ENCODE measurements at regions not wholly inside any gene's neighbourhood (a gene's known extent, or its start where the extent isn't known, plus 50 kb on each side); places are given as distances from the start of the nearest gene placed in this dataset.

- TF ChIP-seq GATA3 (IDR thresholded peaks at IDR 0.05; ENCODE audit: low read depth, low read length), result no peak
Observed at GRCh38 chr13:109576331-109576813, 210.0 kb downstream of the IRS2 start.

GRCh38 chr13:109575821-109576220, 210.6 kb downstream of the IRS2 start:
- TF ChIP-seq GATA3 (IDR thresholded peaks at IDR 0.05; ENCODE audit: low read depth, low read length) (no peak), GATA2 (IDR thresholded peaks at IDR 0.05; ENCODE audit: low read depth, low read length) (no peak)

GRCh38 chr13:109572389-109572788, 214.0 kb downstream of the IRS2 start:
- no peak for TF ChIP-seq GATA2 (IDR thresholded peaks at IDR 0.05; ENCODE audit: low read depth, low read length)
- no peak for TF ChIP-seq GATA3 (IDR thresholded peaks at IDR 0.05; ENCODE audit: low read depth, low read length)

DNA sequence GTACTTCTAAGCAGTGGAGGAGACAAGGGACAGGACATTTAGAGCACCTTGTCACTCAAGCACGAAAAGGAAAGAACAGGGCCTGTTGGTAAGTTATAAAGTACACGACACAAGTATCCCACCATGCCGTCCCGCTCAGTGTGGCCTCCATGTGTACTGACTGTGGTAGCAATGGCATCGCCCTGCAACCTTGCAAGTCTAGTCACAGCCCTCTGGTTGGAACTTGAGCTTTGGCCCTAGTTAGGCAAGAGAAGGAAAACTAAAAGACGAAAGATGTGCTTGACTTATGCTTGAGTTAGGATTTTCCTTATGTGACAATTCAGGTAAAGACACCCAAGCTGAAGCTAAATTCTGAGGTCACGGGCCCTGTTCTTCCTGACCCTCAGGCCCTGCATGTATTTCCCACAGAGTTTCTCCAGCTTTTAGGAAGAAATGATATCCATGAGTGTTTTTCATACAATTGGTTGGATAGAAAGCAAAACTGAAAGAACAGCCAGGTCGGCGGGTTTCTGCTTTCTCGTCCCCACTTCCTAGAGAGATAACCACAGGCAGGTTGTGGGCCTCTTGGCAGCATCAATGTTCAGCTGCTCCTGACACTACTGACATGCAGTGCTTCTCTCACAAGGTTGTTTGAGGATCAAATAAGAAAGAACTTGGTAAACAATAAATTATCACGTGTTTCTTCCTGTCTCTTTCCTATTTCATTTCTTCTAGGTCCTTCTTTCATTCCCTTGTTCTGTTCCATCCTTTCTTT, 216.2 kb downstream of the IRS2 start:
- TF ChIP-seq GATA2 (IDR thresholded peaks at IDR 0.05; ENCODE audit: low read depth, low read length) (no peak), GATA3 (IDR thresholded peaks at IDR 0.05; ENCODE audit: low read depth, low read length) (no peak)

DNA sequence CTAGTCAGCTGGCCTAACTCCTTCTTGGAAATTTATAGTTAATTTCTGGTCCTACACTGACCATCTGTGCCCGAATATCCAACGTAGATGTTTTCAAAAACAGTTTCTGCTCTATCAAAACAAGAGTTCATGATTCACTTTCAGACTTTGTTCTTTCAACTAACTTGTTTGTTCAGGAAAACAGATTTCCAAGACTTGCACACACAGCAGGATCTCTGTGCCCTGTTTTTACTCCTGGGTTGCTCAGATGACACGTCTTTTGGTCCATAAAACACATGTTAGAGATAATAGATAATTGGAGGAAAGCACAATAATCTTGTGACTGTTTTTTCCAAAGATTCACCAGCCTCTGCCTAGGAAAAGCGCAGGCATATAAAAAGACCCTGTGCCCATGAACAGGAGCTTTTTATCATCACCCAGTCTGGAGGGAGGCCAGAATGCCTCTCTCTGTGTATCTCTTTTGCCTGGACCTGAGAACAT, 218.0 kb downstream of the IRS2 start:
- TF ChIP-seq GATA2 (IDR thresholded peaks at IDR 0.05; ENCODE audit: low read depth, low read length) (no peak), GATA3 (IDR thresholded peaks at IDR 0.05; ENCODE audit: low read depth, low read length) (no peak)

DNA sequence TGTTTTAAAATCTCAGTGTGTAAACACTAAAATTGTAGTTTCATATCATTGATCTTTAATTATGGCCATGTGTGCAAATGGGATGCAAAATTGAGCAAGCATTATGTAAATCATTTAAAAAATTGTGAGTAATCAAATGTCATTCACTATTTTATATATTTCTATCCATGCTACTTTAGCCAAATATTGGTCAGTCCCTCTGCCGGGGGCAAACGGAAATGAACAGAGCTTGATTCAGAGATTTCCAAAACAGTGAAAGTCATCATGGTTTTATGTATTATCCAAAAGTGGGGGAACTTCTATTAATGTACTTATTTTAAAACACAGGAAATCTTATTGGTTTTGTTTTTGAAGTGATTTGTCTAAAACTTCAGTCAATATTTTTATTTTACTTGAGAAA, 219.1 kb downstream of the IRS2 start:
- TF ChIP-seq GATA3 (IDR thresholded peaks at IDR 0.05; ENCODE audit: low read depth, low read length), result no peak
- TF ChIP-seq GATA2 (IDR thresholded peaks at IDR 0.05; ENCODE audit: low read depth, low read length), result no peak

DNA sequence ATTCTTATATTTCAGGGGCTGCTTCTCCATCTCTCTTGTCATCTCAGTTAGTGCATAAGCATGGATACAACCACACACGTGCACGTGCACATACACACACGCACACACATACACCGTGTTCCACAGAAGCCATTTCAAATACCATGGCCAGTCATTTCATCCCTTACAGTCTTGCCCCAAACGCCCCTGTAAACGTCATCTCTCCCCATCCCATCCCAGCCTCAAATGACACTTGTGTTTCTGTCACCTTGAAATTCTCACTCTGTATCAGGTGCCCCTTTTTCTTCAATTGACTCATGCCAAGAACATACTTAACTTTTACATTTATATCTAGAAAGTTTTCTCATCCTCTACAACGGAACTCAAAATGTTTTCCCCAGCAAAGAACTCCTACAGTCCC, 220.5 kb downstream of the IRS2 start:
- TF ChIP-seq GATA3 (IDR thresholded peaks at IDR 0.05; ENCODE audit: low read depth, low read length), result no peak
- no peak for TF ChIP-seq GATA2 (IDR thresholded peaks at IDR 0.05; ENCODE audit: low read depth, low read length)

- no peak for TF ChIP-seq GATA2 (IDR thresholded peaks at IDR 0.05; ENCODE audit: low read depth, low read length)
- no peak for TF ChIP-seq GATA3 (IDR thresholded peaks at IDR 0.05; ENCODE audit: low read depth, low read length)
Observed at GRCh38 chr13:109548374-109548773, 238.0 kb downstream of the IRS2 start.

GRCh38 chr13:109547942-109548341, 238.4 kb downstream of the IRS2 start:
- no peak for TF ChIP-seq GATA2 (IDR thresholded peaks at IDR 0.05; ENCODE audit: low read depth, low read length)
- TF ChIP-seq GATA3 (IDR thresholded peaks at IDR 0.05; ENCODE audit: low read depth, low read length), result no peak

DNA sequence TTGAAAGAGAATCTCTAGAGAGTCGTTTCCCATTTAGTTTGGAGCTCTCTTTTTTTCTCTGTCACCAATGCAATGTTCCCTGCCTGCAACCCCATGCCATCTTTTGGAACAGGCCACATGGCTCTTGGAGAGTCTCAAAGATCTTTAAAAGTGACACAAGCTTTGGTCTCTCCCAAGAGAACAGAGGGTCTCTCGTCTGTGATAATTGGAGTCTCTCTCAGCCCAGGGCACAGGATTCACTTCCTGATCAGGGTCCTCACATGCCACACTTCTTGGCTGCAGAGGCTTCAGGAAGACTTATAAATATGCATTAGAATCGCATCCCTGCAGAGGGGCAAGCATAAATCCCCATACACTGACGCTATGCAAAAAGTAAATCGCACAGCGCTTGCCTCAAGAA, 240.5 kb downstream of the IRS2 start:
- no peak for TF ChIP-seq GATA3 (IDR thresholded peaks at IDR 0.05; ENCODE audit: low read depth, low read length)
- TF ChIP-seq GATA2 (IDR thresholded peaks at IDR 0.05; ENCODE audit: low read depth, low read length), result no peak

GRCh38 chr13:109541081-109541480, 245.3 kb downstream of the IRS2 start:
- TF ChIP-seq GATA3 (IDR thresholded peaks at IDR 0.05; ENCODE audit: low read depth, low read length) (no peak), GATA2 (IDR thresholded peaks at IDR 0.05; ENCODE audit: low read depth, low read length) (no peak)

DNA sequence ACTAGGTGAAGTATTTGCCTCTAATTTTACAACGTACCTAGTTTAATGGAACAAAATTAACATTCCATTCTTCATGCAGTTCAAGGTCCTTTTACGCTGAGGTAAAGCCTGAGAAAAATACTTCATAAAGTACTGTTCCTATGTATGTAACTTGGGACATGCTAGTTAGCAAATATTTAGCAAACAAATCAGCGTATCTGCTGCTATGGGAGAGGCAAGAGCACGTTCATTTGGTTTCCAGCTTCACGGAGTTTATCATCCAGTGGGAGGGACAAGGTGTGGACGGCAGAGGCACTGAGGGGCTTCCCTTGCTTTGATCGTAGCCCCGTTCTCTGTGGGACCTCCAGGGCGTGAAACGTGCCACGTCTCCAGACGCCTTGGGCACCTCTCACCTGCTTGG, 248.8 kb downstream of the IRS2 start:
- TF ChIP-seq GATA3 (IDR thresholded peaks at IDR 0.05; ENCODE audit: low read depth, low read length) (no peak), GATA2 (IDR thresholded peaks at IDR 0.05; ENCODE audit: low read depth, low read length) (no peak)

DNA sequence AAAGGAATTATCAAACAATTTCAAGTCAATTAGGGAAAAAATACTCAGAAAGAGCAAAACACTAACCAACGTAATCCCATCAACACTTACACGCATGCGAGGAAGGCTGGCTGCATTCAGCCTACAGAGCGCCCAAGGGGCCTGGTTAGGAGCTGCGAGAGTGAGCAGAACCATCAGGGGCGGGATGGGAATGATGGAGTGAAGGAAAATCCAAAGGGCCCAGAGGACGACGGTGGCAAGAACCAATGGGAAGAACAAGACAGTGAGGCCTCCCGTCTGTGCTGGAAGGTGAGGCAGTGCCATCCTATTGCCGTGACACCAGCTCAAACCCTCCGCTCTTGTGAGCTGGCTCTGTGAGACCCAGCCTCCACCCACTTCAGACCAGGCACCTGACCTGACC, 253.0 kb downstream of the IRS2 start:
- TF ChIP-seq GATA2 (IDR thresholded peaks at IDR 0.05; ENCODE audit: low read depth, low read length) (no peak), GATA3 (IDR thresholded peaks at IDR 0.05; ENCODE audit: low read depth, low read length) (no peak)

GRCh38 chr13:109529964-109530363, 256.4 kb downstream of the IRS2 start:
- TF ChIP-seq GATA3 (IDR thresholded peaks at IDR 0.05; ENCODE audit: low read depth, low read length) (no peak), GATA2 (IDR thresholded peaks at IDR 0.05; ENCODE audit: low read depth, low read length) (no peak)

DNA sequence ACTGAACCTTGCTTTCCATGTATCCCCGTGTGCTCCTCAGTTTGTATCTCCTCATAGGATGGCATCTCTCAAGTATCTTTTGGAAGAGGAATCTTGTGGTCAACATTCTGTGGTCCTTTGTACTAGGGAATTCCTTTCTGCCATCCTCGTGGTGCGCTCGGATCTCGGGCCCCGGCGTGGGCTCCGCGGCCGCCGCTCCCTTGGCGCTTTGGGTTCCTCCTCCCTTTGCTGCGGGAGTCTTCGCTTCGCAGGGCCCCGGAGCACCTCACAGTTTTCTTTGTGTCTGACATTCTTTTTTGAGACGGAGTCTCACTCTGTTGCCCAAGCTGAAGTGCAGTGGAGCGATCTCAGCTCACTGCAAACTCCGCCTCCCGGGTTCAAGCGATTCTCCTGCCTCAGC, 264.7 kb downstream of the IRS2 start:
- TF ChIP-seq GATA3 (IDR thresholded peaks at IDR 0.05; ENCODE audit: low read depth, low read length) (no peak), GATA2 (IDR thresholded peaks at IDR 0.05; ENCODE audit: low read depth, low read length) (no peak)
